ENCODE measurements at regions not wholly inside any gene's neighbourhood (a gene's known extent, or its start where the extent isn't known, plus 50 kb on each side); places are given as distances from the start of the nearest gene placed in this dataset.

GRCh38 chr11:127202105-127202504, 201.5 kb upstream of the KIRREL3 start:
- Histone ChIP-seq H3K4me3 (no peak overlapping the region), H3K27me3 (peaks cover 7% of the 10 kb centered on the region; the same call in 1 of the 2 replicates), H3K9me3 (no peaks in the 10 kb centered on the region), H3K36me3 (no peaks in the 10 kb centered on the region)
- DNase-seq: no peak

DNA sequence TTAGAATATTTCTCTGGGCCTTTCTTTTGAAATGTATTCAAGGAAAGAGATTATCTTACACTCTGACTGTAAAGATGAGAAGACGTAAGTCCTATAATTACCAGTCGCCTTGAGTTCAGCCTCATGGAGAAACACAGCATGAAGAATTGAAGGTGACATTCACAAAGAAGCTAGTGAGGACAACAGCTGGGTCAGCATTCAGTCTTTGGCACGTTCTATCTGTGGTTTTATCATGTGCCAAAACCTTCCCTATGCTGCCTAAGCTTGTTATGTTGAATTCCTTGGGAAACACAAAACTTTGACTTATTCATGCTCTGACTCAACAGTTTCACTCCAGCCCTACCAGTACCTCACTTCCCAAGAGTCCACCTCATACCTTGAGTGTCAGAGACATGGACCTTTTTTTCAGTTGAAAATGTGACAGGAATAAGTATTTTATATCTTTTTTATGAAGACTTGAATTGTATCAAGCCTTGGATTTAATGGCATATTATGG, 198.8 kb upstream of the KIRREL3 start:
- no peaks in the 10 kb centered on the region for H3K9me3 ChIP-seq
- peak; percentile 2 for DNase-seq
- H3K4me3 ChIP-seq: no peak overlapping the region
- peaks cover 11% of the 10 kb centered on the region; the same call in 1 of the 2 replicates for H3K27me3 ChIP-seq
- H3K36me3 ChIP-seq: no peaks in the 10 kb centered on the region

DNA sequence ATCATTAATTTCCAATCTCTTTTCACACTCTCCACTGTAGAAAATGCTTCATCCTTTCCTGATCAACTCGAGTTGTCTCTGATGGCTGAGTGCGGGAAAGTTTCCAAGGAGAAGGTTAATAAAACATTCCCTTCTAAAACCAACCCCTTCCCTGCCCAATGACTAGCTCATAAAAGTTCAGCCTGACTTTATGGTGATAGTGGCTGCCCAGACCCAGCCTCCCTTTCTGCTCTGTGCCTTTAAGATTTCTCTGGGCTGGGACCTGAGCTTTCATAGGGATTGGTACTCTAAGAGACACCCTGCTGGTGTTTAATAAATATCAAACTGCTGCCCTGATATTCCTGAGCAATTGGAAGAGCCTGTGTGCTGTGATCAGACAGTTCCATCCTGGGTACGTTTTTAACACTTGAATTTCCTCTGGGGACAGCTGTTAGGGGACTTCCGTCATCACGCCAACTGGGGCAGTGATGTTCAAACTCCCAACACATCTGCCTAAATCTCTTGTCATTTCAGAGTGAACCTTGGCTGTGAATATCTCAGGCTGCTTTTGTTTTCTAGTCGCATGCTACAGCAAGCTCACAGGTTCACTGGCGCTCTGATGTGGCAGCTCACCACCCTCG, 195.0 kb upstream of the KIRREL3 start:
- Histone ChIP-seq H3K4me3 (no peak overlapping the region), H3K27me3 (peaks cover 9% of the 10 kb centered on the region; the same call in 1 of the 2 replicates), H3K36me3 (no peaks in the 10 kb centered on the region), H3K9me3 (no peaks in the 10 kb centered on the region)
- DNase-seq: no peak

- Histone ChIP-seq H3K4me3 (no peak overlapping the region), H3K36me3 (no peaks in the 10 kb centered on the region)
Measured at GRCh38 chr11:127194521-127194920, 194.0 kb upstream of the KIRREL3 start.

GRCh38 chr11:127193950-127194349, 193.4 kb upstream of the KIRREL3 start:
- no peak for DNase-seq
- H3K36me3 ChIP-seq: no peaks in the 10 kb centered on the region
- peaks cover 7% of the 10 kb centered on the region; the same call in 1 of the 2 replicates for H3K27me3 ChIP-seq
- H3K4me3 ChIP-seq: no peak overlapping the region
- no peaks in the 10 kb centered on the region for H3K9me3 ChIP-seq

More at GRCh38 chr11:127194521-127194920, 194.0 kb upstream of the KIRREL3 start:
- Histone ChIP-seq H3K9me3 (no peaks in the 10 kb centered on the region), H3K27me3 (peaks cover 7% of the 10 kb centered on the region; the same call in 1 of the 2 replicates)
- no peak for DNase-seq

- peaks cover 9% of the 10 kb centered on the region for H3K27me3 ChIP-seq
- H3K36me3 ChIP-seq: no peaks in the 10 kb centered on the region
- no peak for DNase-seq
- no peaks in the 10 kb centered on the region for H3K9me3 ChIP-seq
- no peak overlapping the region for H3K4me3 ChIP-seq
Measured at GRCh38 chr11:127191689-127192088, 191.1 kb upstream of the KIRREL3 start.

DNA sequence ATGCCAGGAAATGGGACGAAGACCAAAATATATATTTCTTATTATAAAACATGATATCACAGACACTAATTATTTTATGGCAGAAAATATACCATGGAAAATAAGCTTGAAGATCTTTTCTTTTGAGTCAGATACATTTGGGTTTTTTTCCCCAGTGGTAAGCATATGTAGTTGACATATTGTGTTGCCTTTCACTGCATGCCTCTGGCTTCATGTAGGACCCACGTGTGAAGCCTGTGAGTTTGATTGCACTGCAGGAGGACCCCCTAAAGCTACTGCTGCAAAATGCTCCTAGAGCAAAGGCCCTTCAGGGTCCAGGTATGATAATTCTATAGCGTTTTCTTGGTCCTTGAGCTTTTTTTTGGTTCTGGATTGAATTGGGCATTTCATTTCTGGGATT, 190.7 kb upstream of the KIRREL3 start:
- Histone ChIP-seq H3K36me3 (no peaks in the 10 kb centered on the region), H3K9me3 (no peaks in the 10 kb centered on the region), H3K4me3 (no peak overlapping the region), H3K27me3 (peaks cover 13% of the 10 kb centered on the region)
- DNase-seq: no peak

DNA sequence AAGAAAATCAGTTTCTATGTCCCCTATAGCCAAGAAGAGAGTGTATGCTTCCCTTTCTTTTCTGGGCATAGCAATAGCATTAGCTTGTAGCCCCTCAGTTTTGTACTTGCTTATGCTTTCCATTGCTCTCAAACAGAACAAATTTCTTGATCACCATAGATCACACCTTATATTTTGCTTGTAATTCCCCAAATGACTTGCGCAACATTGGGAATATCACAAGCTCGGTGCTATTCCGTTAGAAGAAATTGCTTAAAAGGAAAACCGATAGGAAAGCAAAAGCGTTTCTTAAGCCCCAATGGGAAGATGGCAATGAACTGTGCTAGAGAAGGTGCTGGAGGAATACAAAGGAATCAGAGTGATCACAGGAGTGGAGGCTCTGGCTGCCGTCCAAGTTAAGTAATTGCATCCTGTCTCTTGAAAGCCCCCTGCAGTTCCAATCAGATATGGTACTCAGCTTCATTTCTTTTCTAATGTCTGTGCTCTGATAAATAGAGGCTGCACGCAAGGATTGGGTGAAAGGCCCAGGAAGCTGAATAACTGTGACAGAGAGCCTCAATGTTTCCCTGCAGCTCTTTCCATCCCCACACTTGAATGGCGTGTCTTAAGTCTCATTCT, 182.1 kb upstream of the KIRREL3 start:
- no peak overlapping the region for H3K4me3 ChIP-seq
- peaks cover 13% of the 10 kb centered on the region for H3K27me3 ChIP-seq
- DNase-seq: no peak
- no peaks in the 10 kb centered on the region for H3K36me3 ChIP-seq
- no peaks in the 10 kb centered on the region for H3K9me3 ChIP-seq

- no peaks in the 10 kb centered on the region for H3K9me3 ChIP-seq
Measured at GRCh38 chr11:127157225-127157624, 156.7 kb upstream of the KIRREL3 start.

DNA sequence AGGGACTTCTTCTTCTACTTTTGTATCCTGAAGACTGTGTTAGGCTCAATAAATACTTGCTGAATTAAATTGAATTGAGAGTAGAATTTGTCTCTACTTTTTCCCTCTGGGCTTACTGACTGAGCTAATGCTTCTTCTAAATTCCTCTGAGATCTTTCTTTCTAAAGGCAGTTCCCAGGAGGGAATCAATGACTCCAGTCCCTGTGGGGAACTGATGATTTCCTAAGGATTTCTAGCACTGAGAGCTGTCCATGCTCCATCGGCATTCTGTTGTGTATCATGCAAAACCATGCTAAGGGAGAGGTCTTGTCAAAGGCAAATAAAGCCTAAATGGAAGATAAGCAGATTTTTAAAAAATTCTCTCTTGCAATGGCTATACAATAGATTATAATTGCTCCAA, 148.8 kb upstream of the KIRREL3 start:
- H3K4me3 ChIP-seq: no peak overlapping the region
- H3K9me3 ChIP-seq: no peaks in the 10 kb centered on the region
- DNase-seq: no peak
- H3K27me3 ChIP-seq: peaks cover 26% of the 10 kb centered on the region
- H3K36me3 ChIP-seq: no peaks in the 10 kb centered on the region

More at GRCh38 chr11:127157225-127157624, 156.7 kb upstream of the KIRREL3 start:
- Histone ChIP-seq H3K36me3 (no peaks in the 10 kb centered on the region), H3K4me3 (no peak overlapping the region), H3K27me3 (peaks cover 11% of the 10 kb centered on the region)
- DNase-seq: no peak

GRCh38 chr11:127143251-127143650, 142.7 kb upstream of the KIRREL3 start:
- H3K4me3 ChIP-seq: no peak overlapping the region
- H3K36me3 ChIP-seq: no peaks in the 10 kb centered on the region
- H3K9me3 ChIP-seq: no peaks in the 10 kb centered on the region
- H3K27me3 ChIP-seq: peaks cover 11% of the 10 kb centered on the region
- DNase-seq: no peak

GRCh38 chr11:127138613-127139012, 138.0 kb upstream of the KIRREL3 start:
- no peak for DNase-seq
- no peaks in the 10 kb centered on the region for H3K9me3 ChIP-seq
- no peaks in the 10 kb centered on the region for H3K36me3 ChIP-seq
- H3K4me3 ChIP-seq: no peak overlapping the region
- H3K27me3 ChIP-seq: peaks cover 26% of the 10 kb centered on the region

DNA sequence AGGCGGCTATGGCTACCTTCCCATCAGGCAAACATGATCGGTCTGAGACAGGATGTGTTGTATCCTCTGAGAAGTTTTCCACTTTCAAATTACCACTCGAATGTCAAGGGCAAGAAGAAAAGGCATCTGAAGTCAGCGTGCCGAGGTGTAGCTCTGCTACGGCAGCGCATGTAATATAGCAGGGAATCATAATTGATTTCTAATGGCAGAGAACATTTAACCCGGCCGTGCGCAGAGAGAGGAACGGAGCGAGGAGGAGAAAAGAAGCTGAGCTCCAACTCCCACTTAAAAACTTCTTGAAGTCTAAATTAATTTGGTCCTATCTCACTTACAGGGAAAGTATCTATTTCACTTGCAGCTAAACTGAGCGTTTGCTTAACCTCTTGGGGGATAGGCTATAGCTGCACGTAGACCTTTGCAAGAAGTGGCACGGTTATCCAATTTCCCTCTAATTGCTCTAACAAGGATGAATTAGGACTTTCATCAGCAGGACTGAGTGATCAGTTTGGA, 137.3 kb upstream of the KIRREL3 start:
- no peak for DNase-seq
- peaks cover 26% of the 10 kb centered on the region for H3K27me3 ChIP-seq
- no peak overlapping the region for H3K4me3 ChIP-seq
- no peaks in the 10 kb centered on the region for H3K9me3 ChIP-seq
- no peaks in the 10 kb centered on the region for H3K36me3 ChIP-seq

DNA sequence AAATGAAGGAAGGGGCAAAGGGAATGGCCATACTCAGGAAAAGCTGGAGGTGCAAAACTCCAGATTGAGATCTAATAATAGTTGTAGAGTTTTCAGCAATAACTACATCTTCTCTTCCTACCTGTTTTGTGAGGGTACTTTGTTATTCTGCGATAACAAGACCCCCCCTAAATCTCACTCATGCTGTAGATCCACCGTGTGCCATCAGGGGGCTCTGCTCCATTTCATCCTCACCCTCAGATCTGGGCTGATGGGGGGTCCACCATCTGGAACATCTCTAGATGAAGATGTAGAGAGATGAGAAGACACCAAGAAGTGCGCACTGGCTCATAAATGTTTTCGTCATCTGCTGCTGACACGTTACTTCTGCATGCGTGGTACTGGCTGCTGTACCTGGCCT, 135.9 kb upstream of the KIRREL3 start:
- Histone ChIP-seq H3K27me3 (peaks cover 26% of the 10 kb centered on the region), H3K9me3 (no peaks in the 10 kb centered on the region), H3K36me3 (no peaks in the 10 kb centered on the region), H3K4me3 (no peak overlapping the region)
- DNase-seq: no peak

GRCh38 chr11:127135256-127135655, 134.7 kb upstream of the KIRREL3 start:
- H3K27me3 ChIP-seq: peaks cover 24% of the 10 kb centered on the region; the same call in 1 of the 2 replicates
- no peak overlapping the region for H3K4me3 ChIP-seq
- no peaks in the 10 kb centered on the region for H3K36me3 ChIP-seq
- DNase-seq: no peak
- H3K9me3 ChIP-seq: no peaks in the 10 kb centered on the region

DNA sequence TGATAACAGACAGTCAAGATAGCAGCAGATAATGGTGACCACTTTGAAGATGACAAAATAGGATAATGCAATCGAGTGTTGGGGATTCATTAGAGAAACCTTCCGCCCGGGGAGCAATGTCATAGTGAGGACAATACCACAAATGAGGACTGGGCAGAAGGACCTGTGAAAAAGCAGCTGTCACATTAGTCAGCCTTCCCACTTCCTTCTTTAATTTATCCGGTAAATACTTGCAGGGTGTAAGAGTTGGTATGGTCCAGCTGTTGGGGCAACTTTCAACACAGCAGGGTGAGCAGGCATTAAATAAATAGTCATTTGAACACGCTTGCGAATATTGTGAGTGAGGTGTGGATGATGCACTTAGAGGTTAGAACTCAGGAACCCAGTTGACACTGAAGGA, 132.5 kb upstream of the KIRREL3 start:
- H3K9me3 ChIP-seq: no peaks in the 10 kb centered on the region
- H3K27me3 ChIP-seq: peaks cover 20% of the 10 kb centered on the region; the same call in 1 of the 2 replicates
- no peak overlapping the region for H3K4me3 ChIP-seq
- DNase-seq: no peak
- no peaks in the 10 kb centered on the region for H3K36me3 ChIP-seq

DNA sequence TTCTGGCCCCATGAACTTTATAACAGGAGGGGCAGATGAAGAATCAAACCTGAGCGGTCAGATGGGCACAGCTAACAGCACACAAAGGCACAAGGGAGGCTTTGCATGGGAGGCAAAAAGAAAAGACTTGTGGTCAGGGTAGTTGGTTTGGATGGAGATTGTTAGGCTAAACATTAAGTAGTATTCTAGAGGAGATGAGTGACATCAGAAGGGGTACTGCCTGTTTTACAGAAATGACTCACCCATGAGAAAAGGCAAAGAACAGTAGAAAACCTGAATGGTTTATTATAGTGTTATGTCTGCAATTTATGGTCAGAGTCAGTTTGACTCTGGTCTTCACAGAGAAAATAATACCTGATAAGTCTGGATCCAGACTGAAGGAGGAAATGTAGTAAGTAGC, 129.8 kb upstream of the KIRREL3 start:
- no peak for DNase-seq
- Histone ChIP-seq H3K9me3 (no peaks in the 10 kb centered on the region), H3K27me3 (peaks cover 13% of the 10 kb centered on the region; the same call in 1 of the 2 replicates), H3K4me3 (no peak overlapping the region), H3K36me3 (no peaks in the 10 kb centered on the region)

- H3K9me3 ChIP-seq: no peaks in the 10 kb centered on the region
- peaks cover 3% of the 10 kb centered on the region for H3K27me3 ChIP-seq
- DNase-seq: no peak
- no peak overlapping the region for H3K4me3 ChIP-seq
- H3K36me3 ChIP-seq: no peaks in the 10 kb centered on the region
Measured at GRCh38 chr11:127126986-127127385, 126.4 kb upstream of the KIRREL3 start.

All from MG63 (cell line).